SU-DHL-6 (cell line): ENCODE measurements at regions not wholly inside any gene's neighbourhood (a gene's known extent, or its start where the extent isn't known, plus 50 kb on each side); places are given as distances from the start of the nearest gene placed in this dataset.

Experiments
- H2AFZ ChIP-seq: fragments of 200-600 bp; sonication (generic); 2 replicates; pipeline ENCODE4 v1.6.1; 2014; ENCODE audit warnings: low read depth, mild to moderate bottlenecking, moderate library complexity, mixed read lengths, antibody characterized with exemption, low read length; ENCODE audit not compliant: severe bottlenecking
- H3F3A ChIP-seq: fragments of 200-600 bp; shearing (Covaris generic); 2 replicates; pipeline ENCODE4 v1.6.0; 2016; ENCODE audit warnings: antibody characterized with exemption, mild to moderate bottlenecking; ENCODE audit not compliant: insufficient read depth
- H3K27ac ChIP-seq: fragments of 200-600 bp; sonication (generic); 2 replicates; pipeline ENCODE4 v1.5.1; 2016; ENCODE audit warnings: low read depth, mild to moderate bottlenecking, low read length, moderate library complexity, mixed read lengths
- H3K27me3 ChIP-seq: fragments of 200-600 bp; sonication (generic), shearing (Covaris generic); 2 replicates; pipeline ENCODE4 v1.6.0; 2014; ENCODE audit warnings: mild to moderate bottlenecking, low read length
- H3K36me3 ChIP-seq: fragments of 200-600 bp; sonication (generic); 2 replicates; pipeline ENCODE4 v1.6.1; 2014; ENCODE audit warnings: mild to moderate bottlenecking, low read length, mixed read lengths
- H3K4me2 ChIP-seq: fragments of 300-600, 200-600 bp; shearing (Covaris generic), sonication (generic); 2 replicates; pipeline ENCODE4 v1.6.0; 2014; ENCODE audit warnings: low read length, low read depth, mild to moderate bottlenecking; ENCODE audit not compliant: poor library complexity, severe bottlenecking
- H3K4me3 ChIP-seq: fragments of 200-600 bp; sonication (generic); 2 replicates; pipeline ENCODE4 v1.5.1; 2014; ENCODE audit warnings: antibody characterized with exemption, low read length, mild to moderate bottlenecking, mixed read lengths; ENCODE audit not compliant: insufficient read depth, poor library complexity, severe bottlenecking
- H3K79me2 ChIP-seq: fragments of 200-600 bp; sonication (generic); 2 replicates; pipeline ENCODE4 v1.6.1; 2014; ENCODE audit warnings: mild to moderate bottlenecking, low read length, moderate library complexity; ENCODE audit not compliant: insufficient read depth
- H3K9ac ChIP-seq: fragments of 200-600 bp; sonication (generic); 2 replicates; pipeline ENCODE4 v1.7.0; 2014; ENCODE audit warnings: mild to moderate bottlenecking, low read length
- H3K9me2 ChIP-seq: fragments of 200-600 bp; sonication (generic); replicated peaks from 2 replicates; pipeline ENCODE4 v1.6.1; 2014; ENCODE audit warnings: low read length; ENCODE audit not compliant: insufficient read depth
- H3K9me3 ChIP-seq: fragments of 200-600 bp; sonication (generic); 2 replicates; pipeline ENCODE4 v1.6.1; 2014; ENCODE audit warnings: low read length, mixed read lengths; ENCODE audit not compliant: insufficient read depth
- H4K20me1 ChIP-seq: fragments of 200-600 bp; sonication (generic); 2 replicates; pipeline ENCODE4 v1.6.1; 2014; ENCODE audit warnings: low read depth, mild to moderate bottlenecking, antibody characterized with exemption, low read length, moderate library complexity, mixed read lengths
- CTCF ChIP-seq: fragments of 200-600 bp; sonication (generic); IDR thresholded peaks from one replicate; pipeline ENCODE4 v1.5.1; 2017; ENCODE audit warnings: antibody characterized with exemption, mild to moderate bottlenecking, low read length, moderate library complexity; ENCODE audit not compliant: insufficient read depth, poor library complexity, severe bottlenecking
- EZH2phosphoT487 ChIP-seq: fragments of 200-600 bp; sonication (generic), shearing (Covaris generic); conservative IDR thresholded peaks from 2 replicates; pipeline ENCODE4 v1.6.1; 2018; ENCODE audit warnings: mild to moderate bottlenecking, antibody characterized with exemption, low read length, moderate library complexity, mixed read lengths

- TF ChIP-seq CTCF = no peak
- no peak for TF ChIP-seq EZH2phosphoT487
- H3K9me3 ChIP-seq = no peaks in the 10 kb centered on the region
Measured at GRCh38 chr2:181164699-181165098, 184.3 kb downstream of the UBE2E3 start.

DNA sequence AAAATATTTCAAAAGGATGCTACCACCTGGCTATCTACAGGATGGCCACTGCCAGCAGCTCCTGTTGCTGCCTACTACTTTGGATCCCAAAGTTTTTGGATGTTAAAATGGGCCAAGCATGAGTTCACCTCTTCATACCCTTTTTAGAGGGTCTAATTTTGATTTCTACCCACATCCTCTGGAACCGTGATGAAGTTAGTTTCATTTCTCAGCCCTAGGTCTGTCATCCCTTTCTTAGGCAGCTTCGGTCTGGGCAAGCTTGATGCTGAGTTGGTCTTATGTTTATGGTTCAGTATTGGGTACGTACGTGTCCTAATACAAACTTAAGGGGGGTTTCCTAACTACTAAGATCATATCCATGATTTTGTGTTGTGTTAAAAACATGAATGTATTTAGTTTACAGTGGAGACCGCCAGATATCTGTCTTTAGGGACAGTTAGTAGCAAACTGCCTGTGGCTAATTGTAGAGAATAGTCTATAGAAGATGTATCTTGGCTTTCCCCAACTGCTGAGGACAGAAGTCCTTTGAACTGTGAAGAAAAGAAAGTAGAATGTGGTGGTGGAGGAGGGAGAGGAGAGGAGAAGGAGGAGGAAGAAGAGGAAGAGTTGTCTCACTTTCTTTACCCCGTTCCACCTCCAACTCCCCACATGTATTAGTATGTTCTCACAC lies 184.9 kb downstream of the UBE2E3 start:
- H3K27me3 ChIP-seq = no peaks in the 10 kb centered on the region
- H3K79me2 ChIP-seq = no peaks in the 10 kb centered on the region
- no peaks in the 10 kb centered on the region for H3K36me3 ChIP-seq
- no peak overlapping the region for H2AFZ ChIP-seq
- H3K4me3 ChIP-seq = no peak overlapping the region
- no peak overlapping the region for H3K4me2 ChIP-seq
- H3F3A ChIP-seq = no peaks in the 10 kb centered on the region
- no peak overlapping the region for H3K9ac ChIP-seq
- no peak overlapping the region for H3K27ac ChIP-seq
- TF ChIP-seq CTCF = no peak
- TF ChIP-seq EZH2phosphoT487 = no peak
- no peaks in the 10 kb centered on the region for H3K9me3 ChIP-seq
- no peaks in the 10 kb centered on the region for H3K9me2 ChIP-seq
- H4K20me1 ChIP-seq = no peaks in the 10 kb centered on the region

More at GRCh38 chr2:181164699-181165098, 184.3 kb downstream of the UBE2E3 start:
- Histone ChIP-seq H3K27me3 (no peaks in the 10 kb centered on the region), H3K9me2 (no peaks in the 10 kb centered on the region), H2AFZ (no peak overlapping the region), H3K4me3 (no peak overlapping the region), H3K4me2 (no peak overlapping the region), H3K36me3 (no peaks in the 10 kb centered on the region), H3F3A (no peaks in the 10 kb centered on the region), H3K27ac (no peak overlapping the region), H4K20me1 (no peaks in the 10 kb centered on the region), H3K9ac (no peak overlapping the region), H3K79me2 (no peaks in the 10 kb centered on the region)

DNA sequence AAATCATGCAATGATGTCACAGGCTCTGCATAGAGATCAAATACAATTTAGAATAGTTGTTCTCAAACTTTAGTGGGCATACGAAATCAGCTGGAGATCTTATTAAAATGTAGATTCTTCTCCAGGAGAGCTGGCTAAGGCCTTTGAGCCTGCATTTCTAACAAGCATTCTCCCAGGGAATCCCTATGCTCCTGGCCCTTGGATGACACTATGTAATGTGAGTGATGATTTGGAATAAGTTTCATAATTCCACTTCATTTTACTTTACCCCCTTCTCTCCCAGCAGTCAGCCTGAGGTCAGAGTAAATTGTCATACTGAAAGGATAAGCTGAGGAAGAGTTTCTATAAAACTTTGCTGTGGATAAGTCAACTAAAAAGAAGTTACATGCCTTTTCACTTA lies 189.1 kb downstream of the UBE2E3 start:
- no peak overlapping the region for H3K4me2 ChIP-seq
- H3F3A ChIP-seq = no peaks in the 10 kb centered on the region
- H2AFZ ChIP-seq = no peak overlapping the region
- no peaks in the 10 kb centered on the region for H3K9me3 ChIP-seq
- no peaks in the 10 kb centered on the region for H3K79me2 ChIP-seq
- no peak overlapping the region for H3K27ac ChIP-seq
- no peak overlapping the region for H3K9ac ChIP-seq
- H4K20me1 ChIP-seq = no peaks in the 10 kb centered on the region
- H3K4me3 ChIP-seq = no peak overlapping the region
- H3K9me2 ChIP-seq = no peaks in the 10 kb centered on the region
- no peaks in the 10 kb centered on the region for H3K36me3 ChIP-seq
- no peaks in the 10 kb centered on the region for H3K27me3 ChIP-seq
- TF ChIP-seq EZH2phosphoT487 (no peak), CTCF (no peak)
